NCI-H1105 treated with DMSO at 0.1 percent for 48 hours (cell line): ENCODE measurements at regions not wholly inside any gene's neighbourhood (a gene's known extent, or its start where the extent isn't known, plus 50 kb on each side); places are given as distances from the start of the nearest gene placed in this dataset.
"Not testable (repeated sequence)": the region's sequence is repeated elsewhere in the genome, so short reads cannot be mapped to it uniquely, and the experiment has no call there.

Experiments used
- DNase-seq: peaks from one replicate; lab custom pipeline; 2025; lab: John Stamatoyannopoulos, UW

DNA sequence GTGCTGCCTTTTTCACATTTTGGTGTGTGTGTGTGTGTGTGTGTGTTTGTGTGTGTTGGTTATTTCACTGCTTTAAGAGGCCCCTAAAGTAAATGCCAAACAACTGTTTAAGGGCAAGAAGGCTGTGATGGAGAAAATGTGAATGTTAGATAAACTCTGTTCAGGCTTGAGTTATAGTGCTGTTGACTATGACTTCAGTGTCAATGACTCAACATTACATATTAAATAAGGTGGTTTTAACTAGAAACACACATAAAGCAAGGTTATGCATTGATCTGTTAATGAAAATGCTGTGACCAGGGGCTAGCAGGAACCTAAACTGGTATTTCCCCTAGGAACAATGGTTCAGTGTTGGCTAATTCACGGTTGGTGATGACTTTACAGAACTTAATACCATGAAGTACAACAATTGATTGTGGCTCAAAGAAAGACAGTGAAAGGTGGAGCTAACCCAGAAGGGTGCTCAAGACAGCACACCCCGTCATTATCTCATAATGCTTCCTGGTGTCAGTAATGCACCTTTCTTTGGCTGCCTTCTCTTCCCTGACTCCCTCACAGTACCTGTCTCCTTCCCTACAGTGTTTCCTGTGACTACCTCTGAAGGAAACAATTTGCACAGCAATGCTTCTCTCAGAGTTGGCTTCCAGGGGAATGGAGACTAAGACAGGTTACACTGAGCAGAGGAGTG is 116.1 kb downstream of the RIN2 start:
- DNase-seq = no peak

DNA sequence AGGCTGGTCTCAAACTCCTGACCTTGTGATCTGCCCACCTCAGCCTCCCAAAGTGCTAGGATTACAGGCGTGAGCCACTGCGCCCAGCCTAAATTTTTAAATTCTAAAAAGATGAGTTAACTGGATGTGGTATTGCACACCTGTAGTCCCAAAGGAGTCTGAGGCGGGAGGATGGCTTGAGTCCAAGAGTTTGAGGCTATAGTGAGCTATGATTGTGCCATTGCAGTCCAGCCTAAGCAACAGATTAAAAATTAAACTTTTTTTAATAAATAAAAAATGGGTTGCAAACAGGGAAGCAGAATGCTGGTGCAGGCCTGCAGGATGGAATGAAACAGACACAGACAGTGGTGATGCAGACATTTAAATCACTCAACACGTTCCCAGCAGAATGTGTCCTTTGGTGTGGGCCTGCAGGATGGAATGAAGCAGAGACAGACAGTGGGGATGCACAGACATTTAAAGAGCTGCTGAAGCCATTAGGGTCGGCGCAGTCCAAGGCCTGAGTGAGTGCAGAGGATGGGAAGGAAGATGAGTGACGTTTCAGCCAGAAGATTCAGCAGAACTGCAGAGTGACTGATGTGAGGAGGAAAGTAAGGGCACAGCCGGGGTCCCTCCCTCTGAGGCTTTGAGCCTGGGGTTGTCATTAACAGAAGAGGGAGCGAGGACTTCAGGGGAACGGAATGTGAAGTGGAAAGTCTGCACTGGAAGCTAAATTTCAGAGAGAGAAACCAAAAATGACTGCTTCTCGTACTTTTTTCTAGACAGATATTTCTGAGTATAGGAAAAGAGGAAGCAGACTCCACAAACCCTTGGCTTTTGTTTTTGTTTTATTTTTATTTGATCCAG is 117.5 kb downstream of the RIN2 start:
- no peak for DNase-seq

DNA sequence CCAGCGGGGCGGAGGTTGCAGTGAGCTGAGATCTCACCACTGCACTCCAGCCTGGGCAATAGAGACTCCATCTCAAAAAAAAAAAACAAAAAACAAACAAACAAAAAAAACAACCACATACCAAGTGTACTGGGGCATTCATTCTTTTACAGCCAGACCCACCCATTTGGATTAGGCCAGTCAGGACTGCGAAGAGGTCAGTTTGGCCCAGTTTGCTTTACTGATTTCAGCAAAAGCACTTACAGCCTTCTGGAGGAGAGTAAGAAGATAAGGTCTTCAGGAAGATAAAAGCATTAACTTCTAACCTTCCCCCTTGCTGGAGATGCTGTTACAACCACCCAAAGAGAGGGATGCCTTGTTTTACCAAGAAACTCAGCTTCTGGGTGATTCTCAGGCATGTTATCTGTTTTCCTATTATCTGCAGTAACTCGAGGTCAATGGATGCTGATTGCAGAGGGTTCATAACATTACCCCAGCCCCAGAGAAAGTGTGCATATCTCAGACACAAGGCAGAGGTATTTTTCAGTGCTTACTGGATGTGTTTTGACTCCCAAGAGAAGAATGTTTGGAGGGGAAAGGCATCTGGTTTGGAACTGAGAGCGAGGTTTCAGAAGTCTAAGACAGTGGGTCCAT is 118.9 kb downstream of the RIN2 start:
- no peak for DNase-seq

DNA sequence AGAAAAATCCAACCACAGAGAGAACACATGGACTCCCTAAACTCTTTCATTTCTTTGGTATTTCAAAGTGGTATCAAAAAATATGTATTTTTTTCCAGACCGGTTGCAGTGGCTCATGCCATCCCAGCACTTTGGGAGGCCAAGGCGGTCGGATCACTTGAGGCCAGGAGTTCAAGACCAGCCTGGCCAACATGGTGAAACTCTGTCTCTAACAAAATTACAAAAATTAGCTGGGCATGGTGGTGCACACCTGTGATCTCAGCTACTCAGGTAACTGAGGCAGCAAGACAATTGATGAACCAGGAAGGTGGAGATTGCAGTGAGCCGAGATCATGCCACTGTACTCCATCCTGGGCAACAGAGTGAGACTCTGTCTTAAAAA is 121.8 kb downstream of the RIN2 start:
- DNase-seq = not testable (repeated sequence)

DNA sequence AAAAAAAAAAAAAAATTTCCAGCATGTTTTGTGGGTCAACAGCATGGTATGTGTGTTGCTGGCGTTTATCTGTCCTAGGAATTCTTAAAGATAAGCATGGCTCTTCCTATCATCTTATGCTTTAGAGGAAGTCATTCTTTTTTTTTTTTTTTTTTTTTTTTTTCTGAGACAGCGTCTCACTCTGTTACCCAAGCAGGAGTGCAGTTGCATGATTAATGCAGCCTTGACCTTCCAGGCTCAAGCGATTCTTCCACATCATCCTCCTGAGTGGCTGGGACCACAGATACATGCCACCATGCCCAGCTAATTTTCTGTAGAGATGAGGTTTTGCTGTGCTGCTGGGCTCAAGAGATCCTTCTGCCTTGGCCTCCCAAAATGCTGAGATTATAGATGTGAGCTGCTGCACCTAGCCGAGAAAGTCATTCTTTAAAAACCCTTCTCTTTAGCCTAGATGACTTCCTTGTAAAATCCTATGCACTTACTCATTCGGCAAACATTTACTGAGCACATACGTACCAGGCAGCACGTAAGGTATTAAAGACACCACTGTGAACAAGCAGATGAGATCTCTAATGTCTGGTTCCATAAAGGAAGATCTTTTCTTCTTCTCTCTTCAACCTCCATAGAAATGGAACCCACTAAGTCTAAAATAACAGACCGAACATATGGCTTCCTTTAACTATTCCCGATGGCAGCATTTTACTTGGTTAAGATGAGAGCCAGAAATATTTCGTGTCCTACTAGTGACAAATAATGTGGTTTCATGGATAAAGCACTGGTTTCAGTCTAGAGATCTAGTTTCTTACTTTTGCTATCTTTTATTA is 122.4 kb downstream of the RIN2 start:
- no peak for DNase-seq

DNA sequence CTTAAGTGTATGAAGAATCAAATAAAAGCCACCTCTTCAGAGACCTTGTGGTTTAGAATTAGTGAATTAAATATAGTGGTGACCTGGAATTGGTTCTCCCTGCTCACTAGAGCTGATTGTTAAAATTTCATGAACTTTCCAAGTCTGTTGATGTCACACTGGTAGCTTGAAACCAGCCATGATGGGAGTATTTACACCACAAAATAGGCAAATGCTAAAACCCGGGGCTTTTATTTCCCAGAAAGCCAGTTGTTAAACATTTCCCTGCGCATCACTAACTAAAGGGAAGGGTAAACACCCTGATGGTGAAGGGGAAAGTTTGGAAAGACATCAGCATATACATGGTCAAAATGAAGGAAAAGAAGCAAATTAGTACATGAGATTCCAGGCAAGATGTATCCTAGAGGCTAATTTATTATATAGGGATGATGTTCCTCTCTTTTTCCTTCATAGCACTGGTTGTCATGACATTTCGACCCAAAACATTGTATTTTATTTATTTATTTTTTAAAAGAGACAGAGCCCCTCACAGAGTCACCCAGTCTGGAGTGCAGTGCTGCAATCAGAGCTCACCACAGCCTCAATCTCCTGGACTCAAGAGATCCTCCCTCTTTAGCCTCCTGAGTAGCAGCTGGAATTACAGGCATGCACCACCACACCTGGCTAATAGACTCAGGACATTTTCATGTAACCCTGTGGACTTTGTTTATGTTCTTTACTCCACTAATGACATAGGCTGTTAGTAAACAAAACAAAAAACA is 123.2 kb downstream of the RIN2 start:
- DNase-seq = no peak

DNA sequence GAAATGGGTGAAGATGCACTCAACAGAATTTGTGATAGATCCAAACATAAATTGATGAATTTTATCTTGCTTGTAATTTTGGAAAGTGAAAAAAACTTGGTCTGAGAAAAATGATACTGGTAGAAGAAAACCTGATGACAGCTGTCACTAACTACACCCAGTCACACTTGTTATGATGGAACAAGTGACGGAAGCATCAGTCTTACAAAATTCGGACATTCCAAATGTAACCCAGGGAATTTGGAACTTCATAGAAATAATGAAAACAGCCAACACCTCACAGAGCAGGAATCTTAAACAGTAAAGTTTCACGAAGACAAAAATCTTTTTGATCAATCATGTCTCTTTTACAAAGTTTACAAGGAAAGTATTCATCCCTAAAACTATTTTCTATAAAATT is 123.9 kb downstream of the RIN2 start:
- DNase-seq = no peak

DNA sequence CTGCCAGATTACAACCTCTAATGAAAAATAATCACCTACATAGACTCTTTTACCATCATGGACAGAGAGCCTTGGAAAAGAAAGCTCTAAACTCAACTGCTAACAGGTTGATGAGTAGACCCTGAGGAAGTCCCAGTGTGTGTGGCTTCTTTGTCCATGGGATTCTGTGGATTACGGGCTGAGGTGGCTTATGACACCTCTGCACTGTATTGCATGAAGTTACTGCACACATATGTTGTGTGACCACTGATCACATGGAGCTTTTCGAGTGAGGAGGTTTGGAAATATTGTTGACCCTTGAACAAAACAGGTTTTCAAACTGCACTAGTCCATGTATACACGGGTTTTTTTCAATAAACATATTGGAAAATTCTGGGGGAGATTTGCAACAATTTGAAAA is 124.4 kb downstream of the RIN2 start:
- DNase-seq = no peak

DNA sequence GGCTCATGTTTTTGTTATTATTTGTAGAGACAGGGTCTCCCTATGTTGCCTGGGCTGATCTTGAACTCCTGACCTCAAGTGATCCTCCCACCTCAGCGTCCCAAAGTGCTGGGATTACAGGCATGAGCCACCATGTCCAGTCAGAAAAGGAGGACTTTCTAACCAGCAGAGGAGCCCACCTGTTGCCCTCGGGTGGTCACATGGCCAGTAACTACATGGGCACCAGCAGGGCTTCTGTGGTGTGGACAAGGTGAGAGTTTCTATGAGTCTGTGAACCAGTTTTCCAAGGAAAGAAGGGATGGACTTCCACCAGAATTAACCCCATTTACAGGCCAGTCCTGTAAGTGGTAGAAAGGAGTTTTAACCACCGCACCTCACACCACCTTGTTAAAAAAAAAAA is 125.4 kb downstream of the RIN2 start:
- no peak for DNase-seq

DNA sequence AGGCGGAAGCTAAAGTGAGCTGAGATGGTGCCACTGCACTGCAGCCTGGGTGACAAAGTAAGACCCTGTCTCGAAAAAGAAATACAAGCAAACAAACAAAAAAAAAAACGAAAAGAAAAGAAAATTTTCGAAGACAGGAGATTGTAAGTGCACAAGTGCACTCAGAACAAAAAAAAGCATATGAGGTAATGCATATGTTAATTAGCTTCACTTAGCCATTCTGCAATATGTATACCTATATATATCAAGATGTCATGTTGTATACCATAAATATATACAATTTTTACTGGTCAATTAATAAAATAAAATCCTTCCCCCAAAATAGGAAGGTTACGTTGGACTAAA is 127.5 kb downstream of the RIN2 start:
- DNase-seq = no peak

DNA sequence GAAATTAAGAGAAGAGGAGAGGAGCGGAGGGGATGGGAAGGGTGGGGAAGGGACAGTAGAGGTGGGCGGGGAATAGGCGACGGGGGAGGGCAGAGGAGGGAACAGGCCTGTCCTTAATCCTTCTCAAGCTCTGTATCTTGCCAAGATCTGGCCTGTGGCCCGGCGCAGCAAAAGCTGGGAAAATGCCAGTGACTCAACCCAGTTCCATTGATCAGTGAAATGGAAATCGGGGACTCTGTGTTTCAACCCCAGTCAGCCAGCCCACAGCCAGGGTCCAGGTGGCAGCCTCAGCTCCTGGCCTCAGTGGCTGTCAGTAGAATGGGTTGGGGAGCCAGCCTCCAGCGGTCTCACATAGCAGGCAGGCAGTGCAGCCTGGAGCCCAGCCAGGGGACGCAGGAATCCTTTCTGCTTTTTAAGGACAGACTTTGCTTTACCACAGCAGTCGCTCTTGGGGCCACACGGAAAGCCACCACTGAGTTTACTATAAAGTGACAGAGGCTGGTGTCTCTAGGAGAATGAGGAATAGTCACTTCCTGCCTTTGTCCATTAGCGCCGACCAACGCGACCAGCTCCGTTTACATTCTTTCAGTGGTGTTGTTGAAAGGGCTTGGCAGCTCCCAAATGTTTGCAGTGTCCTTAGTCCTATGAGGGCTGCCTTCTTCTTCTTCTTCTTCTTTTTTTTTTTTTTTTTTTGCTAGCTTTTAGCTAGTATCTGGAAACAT is 128.0 kb downstream of the RIN2 start:
- no peak for DNase-seq

DNA sequence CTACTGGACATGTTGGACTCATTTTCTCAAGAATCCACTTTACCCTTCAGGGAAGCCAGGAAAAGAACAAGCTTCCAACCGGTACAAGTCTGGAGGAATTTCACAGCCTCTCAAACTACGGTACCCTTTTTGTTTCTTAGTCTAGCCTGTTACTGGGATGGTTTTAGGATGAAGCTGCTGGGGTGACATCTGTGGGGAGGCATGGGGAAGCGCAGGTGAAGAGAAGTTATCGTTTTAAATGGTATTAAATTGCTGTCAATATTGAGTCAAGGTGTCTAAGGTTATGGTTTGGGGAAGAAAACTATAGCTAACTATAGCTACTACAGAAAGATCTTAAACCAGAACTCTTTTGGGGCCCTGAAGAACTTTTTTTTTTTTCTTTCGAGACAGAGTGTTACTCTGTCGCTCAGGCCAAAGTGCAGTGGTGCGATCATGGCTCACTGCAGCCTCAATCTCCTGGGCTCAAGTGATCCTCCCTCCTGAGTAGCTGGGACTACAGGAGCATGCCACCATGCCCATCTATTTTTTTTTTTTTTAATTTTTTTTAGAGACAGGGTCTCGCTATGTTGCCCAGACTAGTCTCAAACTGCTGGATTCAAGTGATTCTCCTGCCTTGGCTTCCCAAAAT is 128.7 kb downstream of the RIN2 start:
- no peak for DNase-seq

DNA sequence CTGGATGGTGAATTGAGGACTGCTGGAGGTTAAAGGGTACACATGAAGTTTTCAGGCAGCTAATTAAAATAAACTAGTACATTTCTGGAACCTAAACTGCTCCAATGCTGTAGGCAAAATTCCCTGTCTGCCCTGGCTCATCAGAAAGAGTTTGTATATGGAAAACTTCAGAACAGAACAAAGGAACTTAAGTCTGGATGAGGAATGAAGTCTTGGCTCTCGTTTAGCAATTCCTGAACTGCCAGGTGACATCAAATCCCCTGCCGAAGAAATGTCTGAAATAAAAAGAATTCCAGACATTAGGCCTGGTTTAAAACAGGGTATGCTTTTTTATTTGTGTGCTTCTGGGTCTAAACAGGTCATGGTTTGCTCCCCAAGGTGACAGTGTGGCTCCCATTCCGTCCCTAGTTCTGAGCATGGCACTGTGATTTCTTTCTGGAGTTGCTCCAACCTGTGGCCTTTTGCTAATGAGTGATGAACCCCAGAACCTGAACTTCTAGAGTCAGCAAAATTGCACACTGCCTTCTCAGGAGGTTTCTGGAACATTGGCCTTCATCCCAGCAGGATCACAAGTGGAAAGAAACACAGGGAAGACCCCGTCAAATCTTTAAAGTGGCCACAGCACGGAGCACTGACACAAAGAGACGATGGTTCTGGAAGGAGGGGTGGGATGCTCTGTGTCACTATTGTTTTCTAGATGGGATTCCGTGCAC is 129.4 kb upstream of the NAA20 start:
- no peak for DNase-seq

DNA sequence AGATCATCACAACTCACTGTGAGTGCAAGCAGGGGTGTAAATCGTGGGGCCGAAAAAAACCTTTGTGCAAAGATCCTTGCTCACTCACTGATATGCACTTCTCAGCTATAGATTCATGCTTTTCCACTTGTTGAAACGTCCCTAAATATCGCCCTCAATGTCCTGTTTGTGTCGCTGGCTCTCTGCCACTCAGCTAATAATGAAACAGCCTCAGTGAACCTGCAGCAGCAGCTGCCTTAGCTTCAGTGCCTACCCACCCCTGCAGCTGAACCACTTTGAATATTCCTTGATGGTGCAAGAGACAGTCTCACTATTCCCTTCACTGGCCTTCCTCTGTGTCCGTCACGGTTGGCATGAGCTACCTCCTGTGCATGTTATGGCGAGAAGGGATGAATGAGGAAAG is 128.9 kb upstream of the NAA20 start:
- peak; percentile 81 for DNase-seq

DNA sequence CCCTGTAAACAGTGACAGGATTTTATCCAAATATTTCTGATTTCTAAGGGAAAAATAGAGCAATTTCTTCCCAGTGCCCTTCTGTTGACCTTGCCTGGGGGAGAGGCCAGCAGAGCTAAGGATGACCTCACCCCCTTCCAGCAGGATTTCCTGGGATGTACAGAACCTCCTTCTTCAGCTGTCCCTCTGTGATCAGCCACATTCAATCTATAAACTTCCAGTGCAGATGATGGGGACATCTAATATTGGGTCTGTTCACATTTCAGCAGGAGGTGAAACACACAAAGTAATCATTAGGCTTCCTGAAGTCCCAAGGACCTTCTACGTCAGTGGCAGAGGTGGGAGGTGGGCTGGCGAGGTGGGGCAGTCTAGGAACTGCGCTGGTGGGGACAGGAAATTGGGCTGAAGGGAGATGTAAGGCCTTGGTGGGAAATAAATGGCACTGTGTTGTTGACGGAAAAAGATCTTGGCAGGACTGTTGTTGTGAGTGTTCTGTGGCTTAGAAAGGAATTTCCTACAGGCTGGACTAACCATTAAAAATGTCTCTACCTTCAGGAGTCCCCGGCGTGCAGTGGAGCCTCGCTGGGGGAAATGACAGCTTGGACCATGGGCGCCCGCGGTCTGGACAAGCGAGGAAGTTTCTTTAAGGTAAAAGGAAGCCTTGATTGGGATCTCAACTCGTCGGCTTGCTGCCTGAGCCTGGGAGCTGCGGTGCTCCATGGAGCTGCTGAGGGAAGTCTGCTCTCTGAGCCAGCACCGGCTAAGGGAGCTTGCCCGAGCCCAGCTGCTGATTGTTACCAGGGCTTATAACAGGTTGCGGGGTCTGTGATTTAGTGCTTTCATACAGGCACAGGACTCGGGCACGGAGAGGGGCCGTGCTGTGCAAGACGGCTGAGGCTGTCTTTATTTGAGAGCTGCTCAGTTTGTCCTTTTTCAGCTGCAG is 127.9 kb upstream of the NAA20 start:
- no peak for DNase-seq

DNA sequence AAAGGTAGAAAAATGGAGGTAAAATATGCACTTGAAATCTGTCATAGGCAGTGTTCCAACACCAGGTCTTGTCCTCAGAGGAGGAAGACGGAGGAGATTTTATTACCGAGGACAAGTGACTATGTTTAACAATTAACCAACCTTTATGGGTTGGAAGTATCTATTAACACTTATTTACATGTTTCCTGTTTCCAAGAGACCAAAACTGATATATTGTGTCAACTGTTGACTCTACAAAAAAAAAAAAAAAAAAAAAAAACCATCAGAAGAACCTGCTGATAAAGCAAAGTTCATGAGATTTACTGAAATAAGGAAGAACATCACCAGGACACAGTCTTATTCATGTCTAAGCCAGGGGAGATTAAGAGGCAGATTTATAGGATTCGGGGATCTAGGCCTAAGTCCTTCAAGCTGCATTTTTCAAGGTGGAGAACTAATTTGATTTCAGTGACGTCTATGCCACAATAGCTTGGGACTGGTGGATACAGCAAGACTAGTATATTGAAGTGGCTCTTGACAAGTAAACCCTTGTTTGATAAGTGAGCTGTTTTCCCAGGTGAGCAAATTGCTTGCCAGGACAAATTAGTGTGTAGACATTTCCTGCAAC is 126.6 kb upstream of the NAA20 start:
- DNase-seq = peak; percentile 61

DNA sequence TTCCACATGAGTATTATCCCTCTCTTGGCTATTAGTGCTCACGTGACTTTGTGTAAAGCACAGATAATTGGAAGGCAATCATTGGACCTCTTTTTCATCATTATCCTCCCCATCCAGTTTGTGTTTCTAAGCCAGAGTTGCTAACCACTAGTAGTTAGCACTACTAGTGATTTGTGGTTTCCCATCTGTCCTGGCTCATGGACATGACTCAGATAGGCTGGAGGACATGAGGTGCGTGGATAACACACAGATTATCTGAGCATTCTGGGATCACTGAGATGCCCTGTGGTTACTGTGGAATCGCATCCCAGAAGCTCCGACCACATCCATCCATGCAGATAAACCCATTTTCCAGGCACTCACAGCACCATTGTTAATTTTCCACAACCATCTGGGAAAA is 123.8 kb upstream of the NAA20 start:
- no peak for DNase-seq

DNA sequence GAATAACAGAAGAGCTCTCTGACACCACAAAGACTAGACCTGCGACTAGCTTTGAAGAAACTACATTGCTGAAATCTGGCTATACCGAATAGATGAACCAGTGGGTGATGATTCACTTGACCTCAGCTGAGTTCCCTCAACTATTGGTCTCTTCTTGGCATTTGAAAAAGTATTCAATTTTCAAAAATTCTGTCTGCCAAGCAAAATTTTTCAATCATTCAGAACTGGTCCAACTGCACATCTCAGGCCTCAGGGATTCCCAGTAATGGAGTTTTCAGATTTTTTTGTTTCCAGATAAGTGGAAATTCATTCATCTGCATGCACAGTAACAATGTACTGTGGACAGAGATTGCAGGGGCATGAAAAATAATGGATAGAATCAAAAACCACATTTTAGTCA is 121.4 kb upstream of the NAA20 start:
- no peak for DNase-seq
